GM10266 (cell line): ENCODE measurements at regions not wholly inside any gene's neighbourhood (a gene's known extent, or its start where the extent isn't known, plus 50 kb on each side); places are given as distances from the start of the nearest gene placed in this dataset.

Experiments
- DNase-seq: peaks from one replicate; pipeline ENCODE4 v3.0.0; 2012; ENCODE audit errors: extremely low spot score
- TF ChIP-seq, protein P1 (sequence below): IDR thresholded peaks from 2 replicates; pipeline ENCODE4 v1.5.1; 2012; ENCODE audit warnings: mild to moderate bottlenecking, low read depth; ENCODE audit not compliant: control insufficient read depth, insufficient read depth; ENCODE audit errors: missing control alignments

DNA sequence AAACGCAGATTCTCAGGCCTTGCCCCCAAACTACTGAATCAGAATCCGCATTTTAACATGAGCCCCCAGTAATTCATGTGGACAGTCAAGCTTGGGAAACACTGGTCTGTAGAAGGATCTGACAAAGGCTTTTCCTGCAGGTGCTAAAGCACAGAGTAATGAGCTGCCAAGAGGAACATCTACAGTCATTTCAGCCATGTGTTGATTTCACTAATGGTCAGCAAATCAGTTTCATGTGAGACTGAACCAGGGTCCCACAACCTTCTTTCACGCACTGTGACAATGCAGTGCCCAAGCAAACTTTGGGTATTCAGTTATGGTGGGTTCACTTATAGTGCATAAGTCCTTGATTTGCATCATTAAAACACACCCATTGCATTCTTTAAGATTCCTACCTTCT is 237.6 kb downstream of the TUSC7 start:
- DNase-seq = no peak
- TF ChIP-seq, protein P1, sequence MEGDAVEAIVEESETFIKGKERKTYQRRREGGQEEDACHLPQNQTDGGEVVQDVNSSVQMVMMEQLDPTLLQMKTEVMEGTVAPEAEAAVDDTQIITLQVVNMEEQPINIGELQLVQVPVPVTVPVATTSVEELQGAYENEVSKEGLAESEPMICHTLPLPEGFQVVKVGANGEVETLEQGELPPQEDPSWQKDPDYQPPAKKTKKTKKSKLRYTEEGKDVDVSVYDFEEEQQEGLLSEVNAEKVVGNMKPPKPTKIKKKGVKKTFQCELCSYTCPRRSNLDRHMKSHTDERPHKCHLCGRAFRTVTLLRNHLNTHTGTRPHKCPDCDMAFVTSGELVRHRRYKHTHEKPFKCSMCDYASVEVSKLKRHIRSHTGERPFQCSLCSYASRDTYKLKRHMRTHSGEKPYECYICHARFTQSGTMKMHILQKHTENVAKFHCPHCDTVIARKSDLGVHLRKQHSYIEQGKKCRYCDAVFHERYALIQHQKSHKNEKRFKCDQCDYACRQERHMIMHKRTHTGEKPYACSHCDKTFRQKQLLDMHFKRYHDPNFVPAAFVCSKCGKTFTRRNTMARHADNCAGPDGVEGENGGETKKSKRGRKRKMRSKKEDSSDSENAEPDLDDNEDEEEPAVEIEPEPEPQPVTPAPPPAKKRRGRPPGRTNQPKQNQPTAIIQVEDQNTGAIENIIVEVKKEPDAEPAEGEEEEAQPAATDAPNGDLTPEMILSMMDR = no peak

DNA sequence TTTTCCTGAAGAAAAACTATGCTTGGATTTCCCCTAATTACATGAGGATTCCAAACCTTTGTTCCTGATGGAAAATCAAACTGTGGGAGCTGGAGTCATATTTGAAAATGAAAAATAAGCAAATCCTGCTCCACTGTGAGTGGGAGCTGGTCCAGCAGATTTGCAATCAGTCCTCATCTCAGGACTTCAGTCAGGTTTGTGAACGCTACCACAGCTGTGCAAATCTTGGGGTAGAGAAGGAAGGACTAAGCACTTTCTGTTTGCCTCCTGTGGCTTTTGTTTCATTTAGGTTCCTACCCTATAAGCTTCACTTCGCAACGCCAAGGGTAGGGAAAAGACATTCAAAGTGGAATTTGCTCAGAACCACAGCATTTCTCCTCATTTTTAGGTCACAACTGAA is 238.2 kb downstream of the TUSC7 start:
- TF ChIP-seq, protein P1 = no peak
- no peak for DNase-seq

DNA sequence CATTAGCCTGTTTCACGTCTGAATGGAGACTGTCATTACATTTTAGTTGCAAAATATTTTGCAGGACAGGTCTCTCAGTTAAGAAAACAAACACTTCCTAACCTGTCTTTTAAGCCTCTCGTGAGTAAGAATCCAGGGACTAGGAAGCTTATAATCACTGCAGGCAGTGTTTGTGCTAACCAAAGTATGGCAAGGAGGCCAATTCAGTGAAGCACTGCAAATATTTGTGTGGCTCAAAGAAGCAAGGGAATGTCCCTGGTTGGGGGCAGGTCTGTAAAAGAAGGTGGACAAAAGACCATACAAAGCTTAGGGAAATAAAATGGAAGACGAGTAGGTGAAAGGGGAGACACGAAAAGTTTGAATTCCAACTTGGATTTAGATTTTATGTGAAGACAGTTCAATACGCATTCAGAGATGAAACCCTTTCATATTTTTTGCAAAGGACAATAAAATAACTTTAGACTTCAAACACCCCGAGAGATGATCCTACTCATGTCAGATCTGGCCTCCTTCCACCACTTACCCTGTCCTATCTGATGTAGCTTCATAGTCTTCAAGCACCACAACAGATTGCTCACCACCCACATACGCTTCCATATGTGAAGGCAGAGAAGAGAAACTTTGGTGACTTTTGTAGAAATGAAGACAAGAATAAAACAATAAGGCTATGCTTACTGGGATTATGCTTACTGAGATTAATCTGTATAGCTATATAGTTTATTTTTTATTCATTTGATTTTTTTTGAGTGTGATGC is 240.9 kb downstream of the TUSC7 start:
- TF ChIP-seq, protein P1 = no peak
- DNase-seq = no peak

DNA sequence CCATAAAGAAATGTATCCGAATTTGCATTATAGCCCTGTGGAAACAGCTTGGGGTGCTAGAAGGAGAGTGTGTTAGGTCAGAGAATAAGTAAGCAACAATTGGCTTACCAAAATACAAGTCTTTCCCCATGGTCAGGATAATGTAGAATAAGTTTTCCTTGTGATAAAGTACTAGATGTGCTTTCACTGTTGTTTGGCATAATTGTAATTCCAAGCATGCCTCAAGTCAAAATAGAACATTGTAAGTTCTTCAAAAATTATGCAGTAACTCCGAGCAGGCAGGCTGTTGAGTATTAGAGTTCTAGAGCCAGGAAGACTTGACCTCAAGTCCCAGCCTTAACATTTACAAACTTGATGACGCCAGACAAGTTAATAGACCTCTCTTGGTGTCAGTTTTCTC is 242.0 kb downstream of the TUSC7 start:
- TF ChIP-seq, protein P1 = no peak
- DNase-seq = no peak

DNA sequence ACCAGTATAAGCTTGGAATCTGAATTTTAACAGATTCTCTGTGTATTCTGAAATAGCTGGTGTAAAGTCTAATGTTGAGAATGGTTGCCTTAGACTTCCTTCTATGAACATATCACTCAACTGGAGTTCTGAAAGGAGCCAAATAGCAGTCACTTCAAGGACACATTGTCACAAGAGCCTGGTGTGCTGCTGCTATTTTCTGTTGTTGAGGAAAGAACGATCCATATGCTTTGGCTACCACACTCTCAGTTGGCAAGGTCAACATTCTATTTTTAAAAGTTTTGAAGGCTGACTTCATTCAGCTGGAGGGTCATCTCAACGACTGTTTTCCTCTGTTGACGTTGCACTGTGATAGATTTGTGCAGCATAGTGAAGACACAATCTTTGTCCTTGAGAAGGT is 248.7 kb downstream of the TUSC7 start:
- DNase-seq = no peak
- TF ChIP-seq, protein P1 = no peak

DNA sequence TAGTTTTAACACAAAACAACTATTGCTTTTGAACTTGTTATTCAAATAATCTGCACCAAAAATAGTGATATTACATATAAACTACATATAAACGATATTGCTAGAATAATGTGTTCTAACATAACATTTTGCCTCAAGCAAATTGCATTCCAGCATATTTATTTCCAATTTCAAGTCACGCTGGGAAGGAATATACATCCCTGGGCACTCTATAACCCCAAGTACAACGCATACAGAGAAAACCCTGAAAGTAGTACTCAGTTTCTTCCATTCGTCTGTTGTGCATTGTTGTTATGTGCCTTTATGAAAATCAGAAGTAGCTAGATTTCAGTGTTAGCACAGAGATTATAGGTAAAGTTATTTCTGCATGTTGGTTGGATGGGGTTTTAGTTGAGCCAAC is 251.5 kb downstream of the TUSC7 start:
- TF ChIP-seq, protein P1 = no peak
- DNase-seq = no peak

DNA sequence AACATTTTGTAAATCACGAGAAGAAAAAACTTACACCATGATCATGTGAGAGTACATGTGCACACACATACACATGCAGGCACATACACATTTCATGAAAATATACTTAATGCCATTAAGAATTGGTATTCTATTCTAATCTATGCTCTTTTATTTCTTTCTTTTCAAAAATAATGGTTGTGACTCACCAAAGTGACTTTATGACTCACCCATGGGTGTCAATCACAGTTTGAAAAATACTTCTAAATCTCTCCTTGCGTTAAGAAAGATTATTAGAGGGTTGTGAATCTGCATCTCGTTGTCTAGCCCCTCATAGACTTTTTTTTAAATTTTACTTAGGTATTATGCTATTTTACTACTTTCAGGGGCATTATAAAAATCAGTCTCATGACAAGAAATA is 254.2 kb downstream of the TUSC7 start:
- TF ChIP-seq, protein P1 = no peak
- no peak for DNase-seq
